Loucy (cell line): ENCODE measurements at regions not wholly inside any gene's neighbourhood (a gene's known extent, or its start where the extent isn't known, plus 50 kb on each side); places are given as distances from the start of the nearest gene placed in this dataset.

ENCODE experiments used
- H2AFZ ChIP-seq: fragments of 200-600 bp; sonication (generic); 2 replicates; pipeline ENCODE4 v1.6.0; 2016; ENCODE audit warnings: antibody characterized with exemption, mild to moderate bottlenecking, low read length, moderate library complexity
- H3F3A ChIP-seq: fragments of 200-600 bp; 2 replicates; pipeline ENCODE4 v1.6.0; 2016; ENCODE audit warnings: antibody characterized with exemption, low read depth, mild to moderate bottlenecking
- H3K27me3 ChIP-seq: fragments of 200-600 bp; sonication (generic); 2 replicates; pipeline ENCODE4 v1.6.1; 2014; ENCODE audit warnings: low read length, mild to moderate bottlenecking; ENCODE audit not compliant: insufficient read depth, poor library complexity, severe bottlenecking
- H3K36me3 ChIP-seq: fragments of 200-600 bp; sonication (generic); 2 replicates; pipeline ENCODE4 v1.6.1; 2016; ENCODE audit warnings: low read length; ENCODE audit not compliant: insufficient read depth
- H3K4me1 ChIP-seq: fragments of 200-600 bp; sonication (generic); 2 replicates; pipeline ENCODE4 v1.5.1; 2014; ENCODE audit warnings: low read length, mild to moderate bottlenecking; ENCODE audit not compliant: insufficient read depth, poor library complexity, severe bottlenecking
- H3K4me2 ChIP-seq: fragments of 200-600 bp; sonication (generic); 2 replicates; pipeline ENCODE4 v1.6.0; 2014; ENCODE audit warnings: antibody characterized with exemption, low read length, low read depth, mild to moderate bottlenecking; ENCODE audit not compliant: poor library complexity, severe bottlenecking
- H3K4me3 ChIP-seq: fragments of 200-600 bp; sonication (generic); 2 replicates; pipeline ENCODE4 v1.5.1; 2014; ENCODE audit warnings: low read length, mild to moderate bottlenecking, mixed read lengths; ENCODE audit not compliant: poor library complexity, severe bottlenecking
- H3K79me2 ChIP-seq: fragments of 200-600 bp; sonication (generic); 2 replicates; pipeline ENCODE4 v1.6.1; 2014; ENCODE audit warnings: low read length; ENCODE audit not compliant: insufficient read depth
- H3K9ac ChIP-seq: fragments of 200-600 bp; sonication (generic); 2 replicates; pipeline ENCODE4 v1.6.0; 2014; ENCODE audit warnings: mild to moderate bottlenecking, low read depth, low read length, moderate library complexity; ENCODE audit not compliant: poor library complexity, severe bottlenecking
- H3K9me2 ChIP-seq: fragments of 200-600 bp; sonication (generic); replicated peaks from 2 replicates; pipeline ENCODE4 v1.6.1; 2016; ENCODE audit warnings: low read depth, low read length, mixed read lengths
- H3K9me3 ChIP-seq: fragments of 200-600 bp; sonication (generic); 2 replicates; pipeline ENCODE4 v1.6.1; 2014; ENCODE audit warnings: mild to moderate bottlenecking, antibody characterized with exemption, low read length, low read depth; ENCODE audit not compliant: insufficient read depth
- H4K20me1 ChIP-seq: fragments of 200-600 bp; sonication (generic); 2 replicates; pipeline ENCODE4 v1.6.0; 2014; ENCODE audit warnings: antibody characterized with exemption, low read length, mild to moderate bottlenecking; ENCODE audit not compliant: insufficient read depth, poor library complexity, severe bottlenecking
- EZH2phosphoT487 ChIP-seq: fragments of 200-600 bp; IDR thresholded peaks from 2 replicates; pipeline ENCODE4 v1.6.1; 2018; ENCODE audit warnings: antibody characterized with exemption, mild to moderate bottlenecking, moderate library complexity, borderline replicate concordance
- TF ChIP-seq, protein P1 (sequence below): fragments of 200-600 bp; sonication (generic); conservative IDR thresholded peaks from 2 replicates; pipeline ENCODE4 v1.5.1; 2014; ENCODE audit warnings: mild to moderate bottlenecking, antibody characterized with exemption, low read length

DNA sequence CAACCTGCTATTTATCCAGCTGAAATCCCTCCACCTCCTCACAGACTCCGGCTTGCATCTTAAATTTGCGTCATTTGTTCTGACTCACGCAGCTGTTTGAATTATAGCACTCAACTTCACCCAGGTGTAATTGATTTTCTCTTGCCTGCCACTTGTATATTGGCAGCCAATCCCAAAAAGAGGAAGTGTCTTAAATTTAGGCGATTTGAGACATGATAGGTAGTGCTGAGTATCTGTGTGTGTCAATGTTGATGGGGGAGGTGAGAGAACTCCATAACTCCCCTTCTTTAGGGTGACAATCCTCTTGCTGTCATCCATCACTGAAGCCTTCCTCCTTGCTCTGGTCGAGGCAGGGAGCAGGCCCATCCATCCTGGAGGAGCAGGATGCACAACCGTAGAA, 77.2 kb upstream of the TPRG1 start:
- TF ChIP-seq, protein P1, sequence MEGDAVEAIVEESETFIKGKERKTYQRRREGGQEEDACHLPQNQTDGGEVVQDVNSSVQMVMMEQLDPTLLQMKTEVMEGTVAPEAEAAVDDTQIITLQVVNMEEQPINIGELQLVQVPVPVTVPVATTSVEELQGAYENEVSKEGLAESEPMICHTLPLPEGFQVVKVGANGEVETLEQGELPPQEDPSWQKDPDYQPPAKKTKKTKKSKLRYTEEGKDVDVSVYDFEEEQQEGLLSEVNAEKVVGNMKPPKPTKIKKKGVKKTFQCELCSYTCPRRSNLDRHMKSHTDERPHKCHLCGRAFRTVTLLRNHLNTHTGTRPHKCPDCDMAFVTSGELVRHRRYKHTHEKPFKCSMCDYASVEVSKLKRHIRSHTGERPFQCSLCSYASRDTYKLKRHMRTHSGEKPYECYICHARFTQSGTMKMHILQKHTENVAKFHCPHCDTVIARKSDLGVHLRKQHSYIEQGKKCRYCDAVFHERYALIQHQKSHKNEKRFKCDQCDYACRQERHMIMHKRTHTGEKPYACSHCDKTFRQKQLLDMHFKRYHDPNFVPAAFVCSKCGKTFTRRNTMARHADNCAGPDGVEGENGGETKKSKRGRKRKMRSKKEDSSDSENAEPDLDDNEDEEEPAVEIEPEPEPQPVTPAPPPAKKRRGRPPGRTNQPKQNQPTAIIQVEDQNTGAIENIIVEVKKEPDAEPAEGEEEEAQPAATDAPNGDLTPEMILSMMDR = no peak
- TF ChIP-seq EZH2phosphoT487 = no peak
- Histone ChIP-seq H3K9me2 (no peaks in the 10 kb centered on the region), H3K79me2 (no peaks in the 10 kb centered on the region), H3K4me3 (no peak overlapping the region), H3K9ac (no peak overlapping the region), H3K36me3 (no peaks in the 10 kb centered on the region), H3K9me3 (no peaks in the 10 kb centered on the region), H3K4me1 (no peaks in the 10 kb centered on the region), H3K4me2 (no peak overlapping the region), H3F3A (no peaks in the 10 kb centered on the region), H2AFZ (no peak overlapping the region), H4K20me1 (no peaks in the 10 kb centered on the region), H3K27me3 (no peaks in the 10 kb centered on the region)

DNA sequence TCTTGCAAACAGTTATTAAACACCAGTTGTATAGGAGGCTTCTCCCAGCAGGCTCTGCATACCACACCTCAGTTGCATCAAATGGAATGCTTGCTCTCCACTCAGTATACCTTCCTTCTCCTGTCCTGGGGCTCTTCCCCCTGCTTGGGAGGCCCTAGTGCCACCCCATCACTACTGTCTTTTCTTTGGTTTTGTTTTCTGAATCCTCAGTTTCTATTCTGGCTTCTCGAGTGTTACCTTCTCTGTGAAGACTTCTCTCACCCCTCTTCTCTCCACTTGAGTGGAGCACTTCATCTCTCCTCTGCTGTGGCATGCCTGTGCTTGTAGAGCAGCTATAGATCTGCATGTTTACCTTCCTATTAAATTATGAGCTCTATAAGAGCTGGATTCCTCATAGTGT, 75.7 kb upstream of the TPRG1 start:
- Histone ChIP-seq H2AFZ (no peak overlapping the region), H3K9me3 (no peaks in the 10 kb centered on the region), H3K9me2 (no peaks in the 10 kb centered on the region), H4K20me1 (no peaks in the 10 kb centered on the region), H3K27me3 (no peaks in the 10 kb centered on the region), H3K9ac (no peak overlapping the region), H3K4me2 (no peak overlapping the region), H3K79me2 (no peaks in the 10 kb centered on the region), H3K4me1 (no peaks in the 10 kb centered on the region), H3F3A (no peaks in the 10 kb centered on the region), H3K36me3 (no peaks in the 10 kb centered on the region), H3K4me3 (no peak overlapping the region)
- no peak for TF ChIP-seq EZH2phosphoT487
- TF ChIP-seq, protein P1 = no peak

DNA sequence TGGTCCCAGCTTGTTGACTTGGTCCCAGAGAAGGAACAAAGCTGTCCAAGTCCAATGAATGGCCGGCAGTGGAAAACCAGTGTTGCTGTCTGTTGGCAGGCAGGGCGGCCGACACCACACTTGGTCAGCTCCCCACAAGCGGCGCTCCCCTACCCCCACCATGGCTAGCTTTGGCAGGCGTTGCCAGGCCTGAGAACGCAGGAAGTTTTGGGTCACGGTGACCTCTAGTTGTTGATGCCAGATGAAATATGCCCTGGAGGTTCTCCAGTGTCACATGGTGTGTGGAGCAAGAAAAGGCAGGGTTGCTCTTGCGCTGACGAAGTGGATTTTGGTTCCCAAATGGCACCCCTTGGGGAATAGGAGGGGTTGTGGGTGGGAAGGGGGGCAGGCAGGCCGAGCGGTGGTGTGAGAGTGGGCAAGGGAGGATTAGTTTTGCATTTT, 72.7 kb upstream of the TPRG1 start:
- Histone ChIP-seq H3F3A (no peaks in the 10 kb centered on the region), H3K9me3 (no peaks in the 10 kb centered on the region), H4K20me1 (no peaks in the 10 kb centered on the region), H3K27me3 (no peaks in the 10 kb centered on the region), H3K9ac (no peak overlapping the region), H3K9me2 (no peaks in the 10 kb centered on the region), H3K4me2 (no peak overlapping the region), H2AFZ (no peak overlapping the region), H3K4me3 (no peak overlapping the region), H3K36me3 (no peaks in the 10 kb centered on the region), H3K4me1 (no peaks in the 10 kb centered on the region), H3K79me2 (no peaks in the 10 kb centered on the region)
- no peak for TF ChIP-seq EZH2phosphoT487
- TF ChIP-seq, protein P1 = no peak
